Mammary epithelial cell (primary cell): ENCODE measurements at regions not wholly inside any gene's neighbourhood (a gene's known extent, or its start where the extent isn't known, plus 50 kb on each side); places are given as distances from the start of the nearest gene placed in this dataset.

Experiments
- EZH2 ChIP-seq: IDR thresholded peaks from 2 replicates; pipeline ENCODE4 v1.6.1; 2012; ENCODE audit warnings: low read length, inconsistent platforms, borderline replicate concordance
- TF ChIP-seq, protein P1 (sequence below), 2 donors: IDR thresholded peaks in 1 of 2; conservative IDR thresholded peaks in 1 of 2; 2 replicates each; pipeline ENCODE4 v1.5.1; 2011 to 2012; ENCODE audit warnings: inconsistent platforms in 2 of 2, low read length in 2 of 2, mild to moderate bottlenecking in 2 of 2, control low read depth in 1 of 2, low read depth in 1 of 2; ENCODE audit not compliant: insufficient read depth in 1 of 2; ENCODE audit errors: extremely low read depth in 1 of 2

DNA sequence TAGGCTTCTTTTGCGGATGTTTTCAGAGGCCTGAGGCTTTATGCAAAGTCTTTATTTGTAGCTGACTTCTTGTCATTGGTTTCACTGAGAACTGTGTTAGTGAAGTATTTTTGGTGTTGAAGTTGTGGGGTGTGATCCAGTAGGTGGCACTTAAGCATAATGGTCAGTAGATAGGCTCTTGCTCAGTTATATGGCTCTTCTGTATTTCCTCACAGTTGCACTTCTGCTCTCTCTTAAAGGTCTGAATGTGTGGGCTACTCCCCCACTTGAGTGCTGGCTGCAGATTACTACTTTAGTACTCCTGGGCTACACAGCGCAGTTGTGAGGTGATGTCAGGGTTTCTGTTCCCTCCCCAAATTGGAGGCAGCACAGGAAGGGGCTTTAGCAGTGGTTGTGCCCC lies 133.8 kb upstream of the SCN7A start:
- TF ChIP-seq, protein P1, sequence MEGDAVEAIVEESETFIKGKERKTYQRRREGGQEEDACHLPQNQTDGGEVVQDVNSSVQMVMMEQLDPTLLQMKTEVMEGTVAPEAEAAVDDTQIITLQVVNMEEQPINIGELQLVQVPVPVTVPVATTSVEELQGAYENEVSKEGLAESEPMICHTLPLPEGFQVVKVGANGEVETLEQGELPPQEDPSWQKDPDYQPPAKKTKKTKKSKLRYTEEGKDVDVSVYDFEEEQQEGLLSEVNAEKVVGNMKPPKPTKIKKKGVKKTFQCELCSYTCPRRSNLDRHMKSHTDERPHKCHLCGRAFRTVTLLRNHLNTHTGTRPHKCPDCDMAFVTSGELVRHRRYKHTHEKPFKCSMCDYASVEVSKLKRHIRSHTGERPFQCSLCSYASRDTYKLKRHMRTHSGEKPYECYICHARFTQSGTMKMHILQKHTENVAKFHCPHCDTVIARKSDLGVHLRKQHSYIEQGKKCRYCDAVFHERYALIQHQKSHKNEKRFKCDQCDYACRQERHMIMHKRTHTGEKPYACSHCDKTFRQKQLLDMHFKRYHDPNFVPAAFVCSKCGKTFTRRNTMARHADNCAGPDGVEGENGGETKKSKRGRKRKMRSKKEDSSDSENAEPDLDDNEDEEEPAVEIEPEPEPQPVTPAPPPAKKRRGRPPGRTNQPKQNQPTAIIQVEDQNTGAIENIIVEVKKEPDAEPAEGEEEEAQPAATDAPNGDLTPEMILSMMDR (conservative IDR thresholded peaks at IDR 0.05 in 1 of 2, IDR thresholded peaks at IDR 0.05 in 1 of 2; ENCODE audit: extremely low read depth in 1 of 2, insufficient read depth in 1 of 2, low read depth in 1 of 2, low read length in 2 of 2), result no peak
- TF ChIP-seq EZH2, result no peak
